ENCODE measurements at regions not wholly inside any gene's neighbourhood (a gene's known extent, or its start where the extent isn't known, plus 50 kb on each side); places are given as distances from the start of the nearest gene placed in this dataset.

DNA sequence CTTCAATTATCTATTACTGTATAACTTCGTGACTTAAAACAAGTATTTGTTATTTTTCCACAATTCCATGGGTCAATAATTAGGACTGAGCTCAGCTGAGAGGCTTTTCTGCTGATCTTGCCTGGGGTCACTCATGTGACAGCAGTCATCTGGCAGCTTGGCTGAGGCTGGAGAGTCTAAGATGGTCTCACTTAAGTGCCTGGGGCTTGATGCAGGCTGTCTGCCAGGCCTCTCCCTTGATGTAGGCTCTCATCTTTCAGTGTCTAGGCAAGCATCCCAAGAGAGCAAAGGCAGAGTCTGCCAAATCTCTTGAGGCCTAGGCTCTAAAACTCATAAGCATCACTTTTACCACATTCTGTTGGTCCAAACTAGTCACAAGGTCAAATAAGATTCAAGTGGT lies 93.2 kb downstream of the NKX2-1 start:
- TF ChIP-seq, protein P1, sequence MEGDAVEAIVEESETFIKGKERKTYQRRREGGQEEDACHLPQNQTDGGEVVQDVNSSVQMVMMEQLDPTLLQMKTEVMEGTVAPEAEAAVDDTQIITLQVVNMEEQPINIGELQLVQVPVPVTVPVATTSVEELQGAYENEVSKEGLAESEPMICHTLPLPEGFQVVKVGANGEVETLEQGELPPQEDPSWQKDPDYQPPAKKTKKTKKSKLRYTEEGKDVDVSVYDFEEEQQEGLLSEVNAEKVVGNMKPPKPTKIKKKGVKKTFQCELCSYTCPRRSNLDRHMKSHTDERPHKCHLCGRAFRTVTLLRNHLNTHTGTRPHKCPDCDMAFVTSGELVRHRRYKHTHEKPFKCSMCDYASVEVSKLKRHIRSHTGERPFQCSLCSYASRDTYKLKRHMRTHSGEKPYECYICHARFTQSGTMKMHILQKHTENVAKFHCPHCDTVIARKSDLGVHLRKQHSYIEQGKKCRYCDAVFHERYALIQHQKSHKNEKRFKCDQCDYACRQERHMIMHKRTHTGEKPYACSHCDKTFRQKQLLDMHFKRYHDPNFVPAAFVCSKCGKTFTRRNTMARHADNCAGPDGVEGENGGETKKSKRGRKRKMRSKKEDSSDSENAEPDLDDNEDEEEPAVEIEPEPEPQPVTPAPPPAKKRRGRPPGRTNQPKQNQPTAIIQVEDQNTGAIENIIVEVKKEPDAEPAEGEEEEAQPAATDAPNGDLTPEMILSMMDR (conservative IDR thresholded peaks at IDR 0.05 in 1 of 2, IDR thresholded peaks at IDR 0.05 in 1 of 2; ENCODE audit: low read depth in 1 of 2, low read length in 2 of 2) = no peak
- TF ChIP-seq EZH2 (IDR thresholded peaks at IDR 0.05; ENCODE audit: low read length, missing control alignments) = no peak
